ENCODE measurements at regions not wholly inside any gene's neighbourhood (a gene's known extent, or its start where the extent isn't known, plus 50 kb on each side); places are given as distances from the start of the nearest gene placed in this dataset.

GRCh38 chrX:118215346-118215745 lies 98.7 kb upstream of the KLHL13 start:
- peaks cover 44% of the 10 kb centered on the region for H3K9me3 Mint-ChIP-seq
- DNase-seq, result no peak
- H3K36me3 Mint-ChIP-seq (ENCODE audit: low read depth), result no peaks in the 10 kb centered on the region
- H3K4me3 Mint-ChIP-seq, result no peak overlapping the region
- no peaks in the 10 kb centered on the region for H3K27me3 Mint-ChIP-seq (ENCODE audit: low read depth, poor library complexity)
- peaks cover 19% of the 10 kb centered on the region for H3K4me1 Mint-ChIP-seq
- TF ChIP-seq CTCF (IDR thresholded peaks at IDR 0.05), result no peak
- H3K27ac Mint-ChIP-seq, result no peak overlapping the region

- DNase-seq, result no peak
- Mint-ChIP-seq H3K27me3 (ENCODE audit: low read depth, poor library complexity) (peaks cover 1% of the 10 kb centered on the region), H3K27ac (peak overlapping the region; percentile 30), H3K9me3 (peaks cover 37% of the 10 kb centered on the region), H3K4me3 (no peak overlapping the region), H3K36me3 (ENCODE audit: low read depth) (no peaks in the 10 kb centered on the region), H3K4me1 (peaks cover 19% of the 10 kb centered on the region)
- TF ChIP-seq CTCF (IDR thresholded peaks at IDR 0.05), result no peak
Measured at GRCh38 chrX:118216087-118216486, 99.5 kb upstream of the KLHL13 start.

GRCh38 chrX:118216509-118216908 lies 99.9 kb upstream of the KLHL13 start:
- no peak overlapping the region for H3K4me3 Mint-ChIP-seq
- H3K9me3 Mint-ChIP-seq, result peaks cover 36% of the 10 kb centered on the region

GRCh38 chrX:118218079-118218478 lies 101.5 kb upstream of the KLHL13 start:
- Mint-ChIP-seq H3K36me3 (ENCODE audit: low read depth) (no peaks in the 10 kb centered on the region), H3K9me3 (peaks cover 22% of the 10 kb centered on the region), H3K27ac (no peak overlapping the region), H3K4me1 (peaks cover 19% of the 10 kb centered on the region), H3K4me3 (no peak overlapping the region), H3K27me3 (ENCODE audit: low read depth, poor library complexity) (peaks cover 3% of the 10 kb centered on the region)
- no peak for TF ChIP-seq CTCF (IDR thresholded peaks at IDR 0.05)
- no peak for DNase-seq

More at GRCh38 chrX:118216509-118216908, 99.9 kb upstream of the KLHL13 start:
- DNase-seq, result no peak
- Mint-ChIP-seq H3K36me3 (ENCODE audit: low read depth) (no peaks in the 10 kb centered on the region), H3K4me1 (peaks cover 19% of the 10 kb centered on the region), H3K27me3 (ENCODE audit: low read depth, poor library complexity) (peaks cover 3% of the 10 kb centered on the region), H3K27ac (peak overlapping the region; percentile 34)
- TF ChIP-seq CTCF (IDR thresholded peaks at IDR 0.05), result no peak

GRCh38 chrX:118218940-118219339 lies 102.3 kb upstream of the KLHL13 start:
- Mint-ChIP-seq H3K27me3 (ENCODE audit: low read depth, poor library complexity) (peaks cover 3% of the 10 kb centered on the region), H3K36me3 (ENCODE audit: low read depth) (no peaks in the 10 kb centered on the region), H3K27ac (no peak overlapping the region), H3K9me3 (peaks cover 18% of the 10 kb centered on the region), H3K4me3 (no peak overlapping the region), H3K4me1 (peaks cover 19% of the 10 kb centered on the region)
- no peak for TF ChIP-seq CTCF (IDR thresholded peaks at IDR 0.05)
- DNase-seq, result no peak

GRCh38 chrX:118219866-118220265 lies 103.3 kb upstream of the KLHL13 start:
- Mint-ChIP-seq H3K4me3 (no peak overlapping the region), H3K9me3 (peaks cover 14% of the 10 kb centered on the region), H3K27me3 (ENCODE audit: low read depth, poor library complexity) (peaks cover 3% of the 10 kb centered on the region), H3K4me1 (peaks cover 19% of the 10 kb centered on the region), H3K36me3 (ENCODE audit: low read depth) (no peaks in the 10 kb centered on the region), H3K27ac (no peak overlapping the region)
- DNase-seq, result no peak
- no peak for TF ChIP-seq CTCF (IDR thresholded peaks at IDR 0.05)

All from nephron progenitor cell (in vitro differentiated cells).